Nephron progenitor cell (in vitro differentiated cells): ENCODE measurements at regions not wholly inside any gene's neighbourhood (a gene's known extent, or its start where the extent isn't known, plus 50 kb on each side); places are given as distances from the start of the nearest gene placed in this dataset.

Source experiments
- DNase-seq: peaks from one replicate; pipeline ENCODE4 v3.0.0; 2021
- H3K27ac Mint-ChIP-seq: 2 replicates; pipeline ENCODE4 v1.8.0; 2021; ENCODE audit warnings: mild to moderate bottlenecking, moderate library complexity, mixed read lengths
- H3K27me3 Mint-ChIP-seq: 2 replicates; pipeline ENCODE4 v1.8.0; 2021; ENCODE audit warnings: mild to moderate bottlenecking, low read depth, mixed read lengths; ENCODE audit not compliant: poor library complexity
- H3K36me3 Mint-ChIP-seq: 2 replicates; pipeline ENCODE4 v1.8.0; 2021; ENCODE audit warnings: low read depth, mixed read lengths
- H3K4me1 Mint-ChIP-seq: 2 replicates; pipeline ENCODE4 v1.8.0; 2021; ENCODE audit warnings: mixed read lengths
- H3K4me3 Mint-ChIP-seq: 2 replicates; pipeline ENCODE4 v1.8.0; 2021; ENCODE audit warnings: mild to moderate bottlenecking, moderate library complexity, mixed read lengths
- H3K9me3 Mint-ChIP-seq: 2 replicates; pipeline ENCODE4 v1.8.0; 2021; ENCODE audit warnings: mild to moderate bottlenecking, moderate library complexity, mixed read lengths
- CTCF ChIP-seq: fragments of 200-600 bp; sonication (generic); IDR thresholded peaks from 2 replicates; pipeline ENCODE4 v1.5.0; 2021; ENCODE audit warnings: antibody characterized with exemption

- no peak for DNase-seq
- no peak for TF ChIP-seq CTCF
- Mint-ChIP-seq H3K4me1 (peaks cover 19% of the 10 kb centered on the region), H3K4me3 (no peak overlapping the region), H3K36me3 (no peaks in the 10 kb centered on the region), H3K27ac (no peak overlapping the region), H3K27me3 (peaks cover 16% of the 10 kb centered on the region), H3K9me3 (no peaks in the 10 kb centered on the region)
Observed at GRCh38 chr2:216578325-216578724, 54.9 kb upstream of the IGFBP2 start.

- Mint-ChIP-seq H3K4me1 (peaks cover 14% of the 10 kb centered on the region), H3K4me3 (no peak overlapping the region)
- TF ChIP-seq CTCF = no peak
Observed at GRCh38 chr2:216583147-216583546, 50.1 kb upstream of the IGFBP2 start.

More at GRCh38 chr2:216583147-216583546, 50.1 kb upstream of the IGFBP2 start:
- H3K27ac Mint-ChIP-seq = no peak overlapping the region
- DNase-seq = no peak
- peaks cover 5% of the 10 kb centered on the region for H3K36me3 Mint-ChIP-seq
- H3K27me3 Mint-ChIP-seq = peaks cover 18% of the 10 kb centered on the region
- peaks cover 7% of the 10 kb centered on the region for H3K9me3 Mint-ChIP-seq
